Neural cell (in vitro differentiated cells): ENCODE measurements at regions not wholly inside any gene's neighbourhood (a gene's known extent, or its start where the extent isn't known, plus 50 kb on each side); places are given as distances from the start of the nearest gene placed in this dataset.

Source experiments
- H2AFZ ChIP-seq: fragments of 200-600, 300-800 bp; sonication (generic), shearing (Covaris generic); 2 replicates; pipeline ENCODE4 v1.6.0; 2014; ENCODE audit warnings: low read depth, mild to moderate bottlenecking, antibody characterized with exemption, low read length, moderate library complexity
- H3F3A ChIP-seq: fragments of 200-600 bp; shearing (Covaris generic); 2 replicates; pipeline ENCODE4 v1.6.1; 2016; ENCODE audit warnings: mild to moderate bottlenecking, moderate library complexity, mixed read lengths, antibody characterized with exemption, low read length; ENCODE audit not compliant: insufficient read depth, poor library complexity, severe bottlenecking
- H3K27ac ChIP-seq: fragments of 200-600, 300-800 bp; sonication (generic), shearing (Covaris generic); 2 replicates; pipeline ENCODE4 v1.5.1; 2014; ENCODE audit warnings: mild to moderate bottlenecking, low read length, moderate library complexity
- H3K27me3 ChIP-seq: fragments of 300-800, 200-600 bp; sonication (generic), shearing (Covaris generic); 2 replicates; pipeline ENCODE4 v1.6.0; 2014; ENCODE audit warnings: mild to moderate bottlenecking, low read depth, low read length, moderate library complexity; ENCODE audit not compliant: insufficient read depth
- H3K36me3 ChIP-seq: fragments of 300-800, 200-600 bp; sonication (generic), shearing (Covaris generic); 2 replicates; pipeline ENCODE4 v1.5.1; 2014; ENCODE audit warnings: mild to moderate bottlenecking, antibody characterized with exemption, low read length, moderate library complexity; ENCODE audit not compliant: insufficient read depth
- H3K4me2 ChIP-seq: fragments of 300-800, 200-600 bp; sonication (generic), shearing (Covaris generic); 2 replicates; pipeline ENCODE4 v1.6.0; 2014; ENCODE audit warnings: mild to moderate bottlenecking, low read length
- H3K4me3 ChIP-seq: fragments of 300-800, 200-600 bp; sonication (generic), shearing (Covaris generic); 2 replicates; pipeline ENCODE4 v1.5.1; 2014; ENCODE audit warnings: mild to moderate bottlenecking, low read length, moderate library complexity
- H3K79me2 ChIP-seq: fragments of 200-600 bp; shearing (Covaris generic); replicated peaks from 2 replicates; pipeline ENCODE4 v1.6.0; 2014; ENCODE audit warnings: mild to moderate bottlenecking, low read length, moderate library complexity; ENCODE audit not compliant: insufficient read depth
- H3K9ac ChIP-seq: fragments of 300-800, 200-600 bp; sonication (generic), shearing (Covaris generic); 2 replicates; pipeline ENCODE4 v1.6.1; 2016; ENCODE audit warnings: mild to moderate bottlenecking, low read length, mixed read lengths
- H3K9me2 ChIP-seq: fragments of 200-600 bp; shearing (Covaris generic); 2 replicates; pipeline ENCODE4 v1.6.1; 2016; ENCODE audit warnings: mild to moderate bottlenecking, low read length, mixed read lengths; ENCODE audit not compliant: insufficient read depth
- H3K9me3 ChIP-seq: fragments of 200-600, 300-800 bp; sonication (generic), shearing (Covaris generic); 2 replicates; pipeline ENCODE4 v1.6.1; 2016; ENCODE audit warnings: mild to moderate bottlenecking, mixed run types, low read length, moderate library complexity, mixed read lengths
- H4K20me1 ChIP-seq: fragments of 200-600 bp; shearing (Covaris generic); 2 replicates; pipeline ENCODE4 v1.6.1; 2016; ENCODE audit warnings: mild to moderate bottlenecking, mixed run types; ENCODE audit not compliant: insufficient read depth
- EP300 ChIP-seq: fragments of 450-650 bp; conservative IDR thresholded peaks from 2 replicates; pipeline ENCODE4 v1.6.1; 2014; ENCODE audit warnings: antibody characterized with exemption, mild to moderate bottlenecking, moderate library complexity; ENCODE audit not compliant: poor library complexity, severe bottlenecking
- EZH2 ChIP-seq: fragments of 200-600, 300-800 bp; shearing (Covaris generic), sonication (generic); IDR thresholded peaks from 2 replicates; pipeline ENCODE4 v1.6.1; 2014; ENCODE audit warnings: antibody characterized with exemption, low read length, borderline replicate concordance, mild to moderate bottlenecking; ENCODE audit not compliant: insufficient read depth, poor library complexity, severe bottlenecking
- MXI1 ChIP-seq: fragments of 450-650 bp; conservative IDR thresholded peaks from 2 replicates; pipeline ENCODE4 v1.6.1; 2014; ENCODE audit warnings: antibody characterized with exemption, mild to moderate bottlenecking; ENCODE audit not compliant: poor library complexity, severe bottlenecking
- POLR2AphosphoS5 ChIP-seq: IDR thresholded peaks from 2 replicates; pipeline ENCODE4 v1.6.1; 2012
- RAD21 ChIP-seq: fragments of 450-650 bp; conservative IDR thresholded peaks from 2 replicates; pipeline ENCODE4 v1.6.1; 2014; ENCODE audit warnings: antibody characterized with exemption, mild to moderate bottlenecking, moderate library complexity
- SMC3 ChIP-seq: fragments of 450-650 bp; conservative IDR thresholded peaks from 2 replicates; pipeline ENCODE4 v1.6.1; 2014; ENCODE audit warnings: antibody characterized with exemption, mild to moderate bottlenecking, moderate library complexity; ENCODE audit not compliant: poor library complexity
- TAF1 ChIP-seq: IDR thresholded peaks from 2 replicates; pipeline ENCODE4 v1.6.1; 2012; ENCODE audit warnings: low read depth
- TF ChIP-seq, protein P1 (sequence below): IDR thresholded peaks from 2 replicates; pipeline ENCODE4 v1.6.1; 2012; ENCODE audit warnings: borderline replicate concordance
- TF ChIP-seq, protein P2 (sequence below): fragments of 450-650 bp; IDR thresholded peaks from 2 replicates; pipeline ENCODE4 v1.5.1; 2014; ENCODE audit warnings: antibody characterized with exemption, mild to moderate bottlenecking, moderate library complexity; ENCODE audit not compliant: poor library complexity, severe bottlenecking

DNA sequence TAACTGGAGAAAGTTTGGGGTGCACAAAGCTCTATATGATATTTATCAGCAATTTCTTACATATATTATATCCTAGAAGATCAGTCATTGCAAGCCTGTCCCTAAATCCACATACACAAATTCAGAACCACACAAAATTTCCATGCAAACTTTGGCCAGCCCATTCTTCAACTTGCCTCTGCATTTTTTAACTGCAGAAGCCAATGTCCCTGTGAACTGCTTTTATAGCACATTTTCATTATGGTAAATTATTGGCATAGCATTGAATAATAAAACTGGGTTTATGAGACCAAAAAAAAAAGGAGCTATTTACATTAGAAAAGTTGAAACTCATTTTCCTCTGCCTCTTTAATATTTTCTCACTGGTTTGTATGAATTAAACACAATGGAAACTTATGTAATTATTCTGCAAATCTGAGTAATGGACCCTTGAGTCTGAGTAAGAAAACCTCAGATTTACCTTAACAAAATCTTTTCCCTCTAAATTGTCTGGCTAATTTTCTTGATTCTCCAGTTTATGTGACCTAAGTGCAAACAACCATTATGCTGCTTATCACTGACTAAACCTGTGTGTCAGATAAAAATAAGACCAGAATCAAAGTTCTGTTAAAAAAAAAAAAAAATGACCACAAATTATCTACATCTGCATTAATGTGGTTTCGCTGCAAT lies 398.9 kb downstream of the EFNA5 start:
- Histone ChIP-seq H3K9me3 (no peaks in the 10 kb centered on the region), H3K27ac (no peak overlapping the region), H3K9ac (no peak overlapping the region), H3K4me2 (no peak overlapping the region), H3K4me3 (no peak overlapping the region), H3K79me2 (no peaks in the 10 kb centered on the region), H3K9me2 (no peaks in the 10 kb centered on the region), H3K27me3 (no peaks in the 10 kb centered on the region), H3F3A (no peaks in the 10 kb centered on the region), H2AFZ (no peak overlapping the region), H3K36me3 (no peaks in the 10 kb centered on the region), H4K20me1 (no peaks in the 10 kb centered on the region)
- TF ChIP-seq EZH2 = no peak
- TF ChIP-seq, protein P1, sequence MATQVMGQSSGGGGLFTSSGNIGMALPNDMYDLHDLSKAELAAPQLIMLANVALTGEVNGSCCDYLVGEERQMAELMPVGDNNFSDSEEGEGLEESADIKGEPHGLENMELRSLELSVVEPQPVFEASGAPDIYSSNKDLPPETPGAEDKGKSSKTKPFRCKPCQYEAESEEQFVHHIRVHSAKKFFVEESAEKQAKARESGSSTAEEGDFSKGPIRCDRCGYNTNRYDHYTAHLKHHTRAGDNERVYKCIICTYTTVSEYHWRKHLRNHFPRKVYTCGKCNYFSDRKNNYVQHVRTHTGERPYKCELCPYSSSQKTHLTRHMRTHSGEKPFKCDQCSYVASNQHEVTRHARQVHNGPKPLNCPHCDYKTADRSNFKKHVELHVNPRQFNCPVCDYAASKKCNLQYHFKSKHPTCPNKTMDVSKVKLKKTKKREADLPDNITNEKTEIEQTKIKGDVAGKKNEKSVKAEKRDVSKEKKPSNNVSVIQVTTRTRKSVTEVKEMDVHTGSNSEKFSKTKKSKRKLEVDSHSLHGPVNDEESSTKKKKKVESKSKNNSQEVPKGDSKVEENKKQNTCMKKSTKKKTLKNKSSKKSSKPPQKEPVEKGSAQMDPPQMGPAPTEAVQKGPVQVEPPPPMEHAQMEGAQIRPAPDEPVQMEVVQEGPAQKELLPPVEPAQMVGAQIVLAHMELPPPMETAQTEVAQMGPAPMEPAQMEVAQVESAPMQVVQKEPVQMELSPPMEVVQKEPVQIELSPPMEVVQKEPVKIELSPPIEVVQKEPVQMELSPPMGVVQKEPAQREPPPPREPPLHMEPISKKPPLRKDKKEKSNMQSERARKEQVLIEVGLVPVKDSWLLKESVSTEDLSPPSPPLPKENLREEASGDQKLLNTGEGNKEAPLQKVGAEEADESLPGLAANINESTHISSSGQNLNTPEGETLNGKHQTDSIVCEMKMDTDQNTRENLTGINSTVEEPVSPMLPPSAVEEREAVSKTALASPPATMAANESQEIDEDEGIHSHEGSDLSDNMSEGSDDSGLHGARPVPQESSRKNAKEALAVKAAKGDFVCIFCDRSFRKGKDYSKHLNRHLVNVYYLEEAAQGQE = no peak
- TF ChIP-seq RAD21 = no peak
- no peak for TF ChIP-seq TAF1
- no peak for TF ChIP-seq SMC3
- no peak for TF ChIP-seq MXI1
- TF ChIP-seq, protein P2, sequence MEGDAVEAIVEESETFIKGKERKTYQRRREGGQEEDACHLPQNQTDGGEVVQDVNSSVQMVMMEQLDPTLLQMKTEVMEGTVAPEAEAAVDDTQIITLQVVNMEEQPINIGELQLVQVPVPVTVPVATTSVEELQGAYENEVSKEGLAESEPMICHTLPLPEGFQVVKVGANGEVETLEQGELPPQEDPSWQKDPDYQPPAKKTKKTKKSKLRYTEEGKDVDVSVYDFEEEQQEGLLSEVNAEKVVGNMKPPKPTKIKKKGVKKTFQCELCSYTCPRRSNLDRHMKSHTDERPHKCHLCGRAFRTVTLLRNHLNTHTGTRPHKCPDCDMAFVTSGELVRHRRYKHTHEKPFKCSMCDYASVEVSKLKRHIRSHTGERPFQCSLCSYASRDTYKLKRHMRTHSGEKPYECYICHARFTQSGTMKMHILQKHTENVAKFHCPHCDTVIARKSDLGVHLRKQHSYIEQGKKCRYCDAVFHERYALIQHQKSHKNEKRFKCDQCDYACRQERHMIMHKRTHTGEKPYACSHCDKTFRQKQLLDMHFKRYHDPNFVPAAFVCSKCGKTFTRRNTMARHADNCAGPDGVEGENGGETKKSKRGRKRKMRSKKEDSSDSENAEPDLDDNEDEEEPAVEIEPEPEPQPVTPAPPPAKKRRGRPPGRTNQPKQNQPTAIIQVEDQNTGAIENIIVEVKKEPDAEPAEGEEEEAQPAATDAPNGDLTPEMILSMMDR = no peak
- TF ChIP-seq EP300 = no peak
- no peak for TF ChIP-seq POLR2AphosphoS5

DNA sequence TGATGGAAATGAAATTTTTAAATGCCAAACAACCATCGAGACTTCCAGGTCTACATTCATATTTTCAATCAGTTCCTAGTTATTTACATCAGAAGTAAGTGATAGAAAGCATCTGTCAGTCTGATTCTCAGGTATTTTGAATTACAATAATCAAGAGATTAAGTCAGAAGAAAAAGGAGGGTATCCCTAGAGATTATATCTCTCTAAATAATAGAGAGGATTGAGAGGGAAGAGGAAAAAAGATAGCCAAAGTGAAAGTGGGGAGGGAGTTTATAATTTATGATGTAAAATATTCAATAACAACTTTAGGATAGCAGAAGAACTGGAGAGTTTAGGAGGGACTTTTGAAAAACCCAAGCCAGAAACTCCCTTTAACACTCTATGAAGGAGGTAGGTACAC lies 400.2 kb downstream of the EFNA5 start:
- H3F3A ChIP-seq = no peaks in the 10 kb centered on the region
- no peak overlapping the region for H3K4me3 ChIP-seq
- H3K79me2 ChIP-seq = no peaks in the 10 kb centered on the region
- H4K20me1 ChIP-seq = no peaks in the 10 kb centered on the region
- no peaks in the 10 kb centered on the region for H3K27me3 ChIP-seq
- no peak overlapping the region for H3K4me2 ChIP-seq
- TF ChIP-seq SMC3 (no peak), EP300 (no peak), RAD21 (no peak)
- no peaks in the 10 kb centered on the region for H3K9me2 ChIP-seq
- no peak overlapping the region for H3K27ac ChIP-seq
- H3K36me3 ChIP-seq = no peaks in the 10 kb centered on the region
- H3K9me3 ChIP-seq = no peaks in the 10 kb centered on the region
- no peak overlapping the region for H2AFZ ChIP-seq
- no peak overlapping the region for H3K9ac ChIP-seq
